Neural progenitor cell (in vitro differentiated cells): ENCODE measurements at regions not wholly inside any gene's neighbourhood (a gene's known extent, or its start where the extent isn't known, plus 50 kb on each side); places are given as distances from the start of the nearest gene placed in this dataset.

Source experiments
- EZH2 ChIP-seq: fragments of 200-600 bp; sonication (generic); IDR thresholded peaks from 2 replicates; pipeline ENCODE4 v1.6.1; 2017; ENCODE audit warnings: antibody characterized with exemption, mild to moderate bottlenecking, moderate library complexity
- TF ChIP-seq, protein P1 (sequence below): fragments of 200-600 bp; sonication (generic); IDR thresholded peaks from 2 replicates; pipeline ENCODE4 v1.5.1; 2017; ENCODE audit warnings: antibody characterized with exemption, mild to moderate bottlenecking

DNA sequence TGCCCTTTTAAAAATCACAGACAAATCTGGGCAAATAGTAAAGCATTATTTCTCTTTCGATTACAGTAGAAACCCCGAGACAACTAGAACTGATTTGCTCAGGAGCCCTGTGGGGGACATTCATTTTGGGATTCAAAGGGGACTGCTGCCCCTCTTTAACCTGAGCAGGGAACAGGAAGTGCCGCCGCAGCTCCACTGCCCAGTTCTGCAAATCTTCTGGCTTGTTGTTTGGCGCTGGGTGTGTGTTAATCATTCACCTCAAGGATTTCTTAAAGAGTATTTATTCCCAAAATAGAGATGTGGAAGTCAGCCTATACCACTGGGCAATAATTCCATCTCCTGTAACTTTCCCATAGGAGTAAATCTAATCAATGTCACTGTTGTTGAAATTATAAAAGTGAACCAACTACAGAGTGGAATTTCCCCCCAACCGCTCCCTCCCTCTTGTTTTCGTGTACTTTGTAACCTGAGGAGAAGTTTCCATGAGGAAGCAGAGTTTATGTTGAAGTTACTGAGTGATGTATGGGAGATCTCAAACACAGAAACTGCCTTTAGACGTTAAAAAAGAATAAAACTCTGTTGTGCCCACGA lies 515.8 kb downstream of the KLF12 start:
- TF ChIP-seq, protein P1, sequence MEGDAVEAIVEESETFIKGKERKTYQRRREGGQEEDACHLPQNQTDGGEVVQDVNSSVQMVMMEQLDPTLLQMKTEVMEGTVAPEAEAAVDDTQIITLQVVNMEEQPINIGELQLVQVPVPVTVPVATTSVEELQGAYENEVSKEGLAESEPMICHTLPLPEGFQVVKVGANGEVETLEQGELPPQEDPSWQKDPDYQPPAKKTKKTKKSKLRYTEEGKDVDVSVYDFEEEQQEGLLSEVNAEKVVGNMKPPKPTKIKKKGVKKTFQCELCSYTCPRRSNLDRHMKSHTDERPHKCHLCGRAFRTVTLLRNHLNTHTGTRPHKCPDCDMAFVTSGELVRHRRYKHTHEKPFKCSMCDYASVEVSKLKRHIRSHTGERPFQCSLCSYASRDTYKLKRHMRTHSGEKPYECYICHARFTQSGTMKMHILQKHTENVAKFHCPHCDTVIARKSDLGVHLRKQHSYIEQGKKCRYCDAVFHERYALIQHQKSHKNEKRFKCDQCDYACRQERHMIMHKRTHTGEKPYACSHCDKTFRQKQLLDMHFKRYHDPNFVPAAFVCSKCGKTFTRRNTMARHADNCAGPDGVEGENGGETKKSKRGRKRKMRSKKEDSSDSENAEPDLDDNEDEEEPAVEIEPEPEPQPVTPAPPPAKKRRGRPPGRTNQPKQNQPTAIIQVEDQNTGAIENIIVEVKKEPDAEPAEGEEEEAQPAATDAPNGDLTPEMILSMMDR = no peak
- TF ChIP-seq EZH2 = no peak
